ENCODE measurements at regions not wholly inside any gene's neighbourhood (a gene's known extent, or its start where the extent isn't known, plus 50 kb on each side); places are given as distances from the start of the nearest gene placed in this dataset.

GRCh38 chr9:102459828-102460227 lies 535.3 kb upstream of the CYLC2 start:
- no peaks in the 10 kb centered on the region for H3K79me2 ChIP-seq (ENCODE audit: control insufficient read depth in 1 of 2, insufficient read depth in 2 of 2, low read length in 2 of 2)
- no peak overlapping the region for H4K8ac ChIP-seq (ENCODE audit: extremely low read depth, insufficient read depth, low read length)
- H2BK20ac ChIP-seq (ENCODE audit: low read length), result no peak overlapping the region
- H2BK12ac ChIP-seq (ENCODE audit: low read depth, low read length), result no peak overlapping the region
- no peak overlapping the region for H3K4me3 ChIP-seq (ENCODE audit: extremely low read depth in 1 of 4, insufficient read depth in 2 of 4, low read depth in 3 of 4, low read length in 4 of 4)
- H3K14ac ChIP-seq (ENCODE audit: insufficient read length), result no peak overlapping the region
- no peak overlapping the region for H3K56ac ChIP-seq (replicated peaks; ENCODE audit: insufficient read length, low read depth, low read length)
- no peak overlapping the region for H3K9ac ChIP-seq (replicated peaks in 1 of 4; ENCODE audit: extremely low read depth in 1 of 4, low read depth in 3 of 4, low read length in 3 of 4)
- H3K4me1 ChIP-seq (replicated peaks in 1 of 4; ENCODE audit: control insufficient read depth in 3 of 4, insufficient read depth in 4 of 4, low read length in 3 of 4), result no peaks in the 10 kb centered on the region
- no peak overlapping the region for H2AK5ac ChIP-seq (ENCODE audit: low read depth, low read length)
- no peak overlapping the region for H3K4ac ChIP-seq (replicated peaks; ENCODE audit: insufficient read length, low read depth, low read length)
- no peak overlapping the region for H3K27ac ChIP-seq (ENCODE audit: low read depth, low read length)
- no peak overlapping the region for H3K4me2 ChIP-seq (ENCODE audit: insufficient read depth in 1 of 2, low read depth in 2 of 2, low read length in 2 of 2)
- H3K23me2 ChIP-seq (ENCODE audit: low read depth, low read length), result no peaks in the 10 kb centered on the region
- no peak overlapping the region for H2BK15ac ChIP-seq (ENCODE audit: low read length)
- ChIA-PET POLR2A (ENCODE audit: partially characterized antibody) (no interaction called here), CTCF (ENCODE audit: partially characterized antibody) (no interaction called here)
- H3K18ac ChIP-seq (ENCODE audit: extremely low read depth, low read length), result no peak overlapping the region
- no peak overlapping the region for H2AFZ ChIP-seq (ENCODE audit: low read length)
- no peak overlapping the region for H2BK5ac ChIP-seq (ENCODE audit: low read depth, low read length)
- DNase-seq (ENCODE audit: low read depth in 1 of 2, low spot score in 2 of 2) (no peak), FAIRE-seq (no peak)
- no peaks in the 10 kb centered on the region for H3K9me3 ChIP-seq (ENCODE audit: insufficient read depth in 2 of 2, low read depth in 1 of 2, low read length in 1 of 2)
- WGBS, 2 experiments (ENCODE audit: extremely low coverage in 1 of 2, insufficient coverage in 1 of 2, insufficient read length in 1 of 2, insufficient replicate concordance in 2 of 2, low coverage in 1 of 2, low lambda C conversion rate in 2 of 2, missing lambda C conversion rate in 1 of 2), result 86% methylated on average over 1 of the region's 1 CpG; no CpG with 5 or more reads in 1 of the 2 experiments
- no peaks in the 10 kb centered on the region for H3K79me1 ChIP-seq (ENCODE audit: low read depth, low read length)
- no peak overlapping the region for H4K91ac ChIP-seq (replicated peaks; ENCODE audit: insufficient read length, low read length)
- H2BK120ac ChIP-seq (replicated peaks; ENCODE audit: low read depth, low read length), result no peak overlapping the region
- no peaks in the 10 kb centered on the region for H3K36me3 ChIP-seq (ENCODE audit: control insufficient read depth in 2 of 4, insufficient read depth in 4 of 4, low read length in 3 of 4)
- H4K5ac ChIP-seq (ENCODE audit: insufficient read length, low read depth, low read length), result no peak overlapping the region
- no peaks in the 10 kb centered on the region for H4K20me1 ChIP-seq (replicated peaks in 1 of 2; ENCODE audit: control insufficient read depth in 1 of 2, insufficient read depth in 2 of 2, low read length in 2 of 2)
- no peak overlapping the region for H3K23ac ChIP-seq (ENCODE audit: insufficient read length)
- H3K27me3 ChIP-seq (replicated peaks in 1 of 4; ENCODE audit: control insufficient read depth in 3 of 4, extremely low read depth in 1 of 4, insufficient read depth in 3 of 4, low read length in 3 of 4), result no peaks in the 10 kb centered on the region
- no peak for TF ChIP-seq RBBP5 (IDR thresholded peaks at IDR 0.05; ENCODE audit: borderline replicate concordance, low read depth, low read length)
- no peak for TF ChIP-seq KDM5A (IDR thresholded peaks at IDR 0.05; ENCODE audit: low read length)
- no peak for TF ChIP-seq SP4 (IDR thresholded peaks at IDR 0.05; ENCODE audit: low read length)
- no peak for TF ChIP-seq TCF12 (IDR thresholded peaks at IDR 0.05; ENCODE audit: low read depth, low read length)
- TF ChIP-seq ATF2 (IDR thresholded peaks at IDR 0.05; ENCODE audit: low read length), result no peak
- TF ChIP-seq CHD2 (IDR thresholded peaks at IDR 0.05; ENCODE audit: low read length), result no peak
- no peak for TF ChIP-seq CBX5 (IDR thresholded peaks at IDR 0.05; ENCODE audit: low read depth, low read length)
- no peak for TF ChIP-seq GABPA (IDR thresholded peaks at IDR 0.05; ENCODE audit: borderline replicate concordance, insufficient read depth, low read length)
- no peak for TF ChIP-seq CREB1 (IDR thresholded peaks at IDR 0.05)
- no peak for TF ChIP-seq HDAC2 (IDR thresholded peaks at IDR 0.05; ENCODE audit: borderline replicate concordance in 1 of 2, low read depth in 2 of 2, low read length in 2 of 2)
- TF ChIP-seq RAD21 (IDR thresholded peaks at IDR 0.05 in 1 of 2, conservative IDR thresholded peaks at IDR 0.05 in 1 of 2; ENCODE audit: low read depth in 2 of 2, low read length in 2 of 2), result no peak
- no peak for TF ChIP-seq CTBP2 (IDR thresholded peaks at IDR 0.05; ENCODE audit: borderline replicate concordance, insufficient read depth, insufficient read length, low read length)
- TF ChIP-seq TAF7 (optimal IDR thresholded peaks at IDR 0.05; ENCODE audit: borderline replicate concordance, low read depth, low read length), result no peak
- TF ChIP-seq POLR2A (IDR thresholded peaks at IDR 0.05; ENCODE audit: control extremely low read depth in 1 of 2, low read depth in 2 of 2, low read length in 2 of 2), result no peak

Measured in H1 (cell line).